ENCODE measurements at regions not wholly inside any gene's neighbourhood (a gene's known extent, or its start where the extent isn't known, plus 50 kb on each side); places are given as distances from the start of the nearest gene placed in this dataset.

DNA sequence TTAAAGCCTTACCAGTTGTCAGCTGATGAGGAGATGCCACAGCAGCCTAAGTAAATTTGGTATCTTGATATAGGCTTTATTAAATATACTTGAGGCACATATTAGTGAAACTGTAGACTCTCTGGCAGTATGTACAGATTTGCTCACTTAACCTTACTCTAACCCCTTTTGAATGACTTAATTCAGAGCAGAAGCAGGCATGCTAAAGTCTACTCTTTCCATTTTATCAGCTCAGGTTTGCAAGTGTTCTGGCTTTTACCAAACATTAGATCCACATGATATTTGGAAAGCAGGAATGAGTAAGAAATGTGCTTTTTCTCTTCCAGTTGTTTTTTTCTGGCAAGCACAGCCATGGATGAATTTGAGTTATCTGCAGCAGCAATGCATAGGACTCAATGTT lies 541.0 kb upstream of the PCDH9 start:
- TF ChIP-seq, protein P1, sequence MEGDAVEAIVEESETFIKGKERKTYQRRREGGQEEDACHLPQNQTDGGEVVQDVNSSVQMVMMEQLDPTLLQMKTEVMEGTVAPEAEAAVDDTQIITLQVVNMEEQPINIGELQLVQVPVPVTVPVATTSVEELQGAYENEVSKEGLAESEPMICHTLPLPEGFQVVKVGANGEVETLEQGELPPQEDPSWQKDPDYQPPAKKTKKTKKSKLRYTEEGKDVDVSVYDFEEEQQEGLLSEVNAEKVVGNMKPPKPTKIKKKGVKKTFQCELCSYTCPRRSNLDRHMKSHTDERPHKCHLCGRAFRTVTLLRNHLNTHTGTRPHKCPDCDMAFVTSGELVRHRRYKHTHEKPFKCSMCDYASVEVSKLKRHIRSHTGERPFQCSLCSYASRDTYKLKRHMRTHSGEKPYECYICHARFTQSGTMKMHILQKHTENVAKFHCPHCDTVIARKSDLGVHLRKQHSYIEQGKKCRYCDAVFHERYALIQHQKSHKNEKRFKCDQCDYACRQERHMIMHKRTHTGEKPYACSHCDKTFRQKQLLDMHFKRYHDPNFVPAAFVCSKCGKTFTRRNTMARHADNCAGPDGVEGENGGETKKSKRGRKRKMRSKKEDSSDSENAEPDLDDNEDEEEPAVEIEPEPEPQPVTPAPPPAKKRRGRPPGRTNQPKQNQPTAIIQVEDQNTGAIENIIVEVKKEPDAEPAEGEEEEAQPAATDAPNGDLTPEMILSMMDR (IDR thresholded peaks at IDR 0.05; ENCODE audit: low read depth, low read length): no peak

DNA sequence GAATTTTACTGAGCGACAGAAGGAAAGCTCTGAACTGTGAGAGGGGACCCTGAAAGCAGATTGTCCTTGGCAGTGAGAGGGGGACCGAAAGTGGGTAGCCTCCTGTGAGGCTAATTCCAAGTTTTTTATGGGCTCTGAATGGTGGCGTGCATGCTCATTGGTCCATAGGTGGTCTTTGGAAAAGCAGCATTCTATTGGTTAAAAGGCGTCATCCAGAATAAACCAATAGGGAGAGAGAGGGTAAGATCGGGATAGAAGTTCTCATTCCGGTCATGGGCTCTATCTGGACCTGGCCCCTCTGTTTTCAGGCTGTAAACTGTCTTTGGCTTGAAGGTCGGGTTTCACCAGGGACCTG lies 539.8 kb upstream of the PCDH9 start:
- no peak for DNase-seq (ENCODE audit: extremely low read depth, low read depth)
- TF ChIP-seq, protein P1 (IDR thresholded peaks at IDR 0.05; ENCODE audit: low read depth, low read length): no peak

More for the DNA sequence above, 541.0 kb upstream of the PCDH9 start:
- DNase-seq (ENCODE audit: extremely low read depth, low read depth): no peak

DNA sequence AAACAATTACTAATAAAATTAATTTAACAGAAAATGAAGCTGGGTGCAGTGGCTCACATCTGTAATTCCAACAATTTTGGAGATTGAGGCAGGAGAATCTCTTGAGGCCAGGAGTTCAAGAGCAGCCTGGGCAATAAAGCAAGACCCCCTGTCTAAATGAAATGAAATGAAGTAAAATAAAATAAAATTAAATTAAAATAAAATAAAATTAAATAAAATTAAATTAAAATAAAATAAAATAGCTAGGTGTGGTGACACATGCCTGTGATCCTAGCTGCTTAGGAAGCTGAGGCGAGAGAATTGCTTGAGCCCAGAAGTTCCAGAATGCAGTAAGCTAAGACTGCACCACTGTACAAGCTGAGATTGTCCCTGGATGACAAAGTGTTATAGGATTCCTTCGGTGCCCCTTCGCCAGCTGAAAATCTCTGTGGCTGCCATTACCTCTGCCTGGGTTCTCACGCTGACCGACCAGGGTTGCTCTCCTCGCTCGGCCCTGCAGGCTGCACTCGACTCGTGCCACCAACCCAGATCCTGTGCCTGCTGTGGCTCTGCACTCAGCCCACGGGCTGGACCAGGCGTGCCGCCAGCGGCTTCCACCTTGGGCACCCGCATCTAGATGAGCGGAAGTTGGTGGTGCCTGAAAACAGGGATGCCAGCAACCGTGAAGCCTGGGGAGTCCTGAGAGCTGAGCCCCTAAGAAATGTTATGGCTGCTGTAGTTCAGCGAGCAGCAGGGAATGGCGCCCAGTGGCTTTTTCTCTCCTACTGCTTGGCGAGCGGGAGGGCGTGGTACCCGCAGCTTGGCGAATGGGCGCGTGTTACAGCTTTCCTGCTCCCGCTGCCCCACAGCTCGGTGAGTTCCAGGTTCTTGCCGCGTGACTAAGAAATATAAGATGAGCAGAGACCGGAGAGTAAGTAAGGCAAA lies 539.2 kb upstream of the PCDH9 start:
- no peak for DNase-seq (ENCODE audit: extremely low read depth, low read depth)
- TF ChIP-seq, protein P1 (IDR thresholded peaks at IDR 0.05; ENCODE audit: low read depth, low read length): no peak

DNA sequence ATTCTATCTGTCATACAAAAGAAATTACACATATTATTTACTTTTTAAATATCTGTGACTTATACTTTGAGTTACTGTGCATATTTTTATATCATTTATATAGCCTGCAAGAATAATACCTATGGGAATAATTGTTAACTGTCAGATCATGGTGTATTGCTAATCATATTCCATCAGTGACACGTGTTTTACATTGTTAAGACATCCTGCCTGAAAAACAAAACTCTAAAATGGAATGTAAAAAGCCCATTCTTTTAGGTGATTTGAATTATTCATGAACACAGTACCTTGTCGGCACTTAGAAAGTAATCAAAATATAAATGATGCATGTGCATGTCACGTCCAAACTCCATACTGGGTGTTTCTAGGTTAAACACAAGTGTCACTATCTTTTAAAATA lies 533.8 kb upstream of the PCDH9 start:
- TF ChIP-seq, protein P1 (IDR thresholded peaks at IDR 0.05; ENCODE audit: low read depth, low read length): no peak
- DNase-seq (ENCODE audit: extremely low read depth, low read depth): no peak

DNA sequence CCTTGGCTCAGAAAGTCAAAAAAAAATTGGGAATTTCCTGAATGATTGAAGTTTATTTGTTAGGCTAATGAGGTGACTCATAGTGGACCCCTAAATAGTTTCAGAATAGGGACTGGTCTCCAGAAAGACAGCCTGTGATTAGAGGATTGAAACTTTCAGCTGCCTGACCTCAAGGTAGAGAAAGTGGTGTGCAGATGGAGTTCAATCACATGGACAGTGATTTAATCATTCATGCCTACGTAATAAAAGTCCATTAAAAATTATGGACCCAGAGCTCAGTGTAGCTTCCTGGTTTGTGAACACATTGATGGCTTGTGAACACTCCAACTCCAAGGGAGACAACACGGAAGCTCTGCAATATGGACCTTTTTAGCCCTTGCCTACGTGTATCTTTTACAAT lies 533.2 kb upstream of the PCDH9 start:
- TF ChIP-seq, protein P1 (IDR thresholded peaks at IDR 0.05; ENCODE audit: low read depth, low read length): no peak
- DNase-seq (ENCODE audit: extremely low read depth, low read depth): no peak

DNA sequence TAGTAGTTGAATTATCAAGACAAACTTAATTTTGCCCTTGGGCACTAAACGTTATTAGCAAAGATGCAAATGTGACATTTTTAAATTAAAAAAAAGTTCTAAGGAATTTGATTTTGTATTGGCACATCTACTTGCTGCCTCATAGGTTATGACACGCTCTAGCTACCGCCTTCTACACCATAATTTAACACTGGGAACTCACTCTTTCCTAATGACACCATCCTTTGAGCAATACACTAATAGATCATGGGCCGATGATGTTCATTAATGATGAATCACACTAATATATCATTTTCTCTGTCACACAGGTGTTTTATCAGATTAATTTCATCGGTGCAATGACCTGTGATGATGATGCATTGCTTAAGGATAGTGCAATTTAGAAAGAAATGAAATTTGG lies 528.8 kb upstream of the PCDH9 start:
- DNase-seq (ENCODE audit: extremely low read depth, low read depth): no peak
- TF ChIP-seq, protein P1 (IDR thresholded peaks at IDR 0.05; ENCODE audit: low read depth, low read length): no peak

DNA sequence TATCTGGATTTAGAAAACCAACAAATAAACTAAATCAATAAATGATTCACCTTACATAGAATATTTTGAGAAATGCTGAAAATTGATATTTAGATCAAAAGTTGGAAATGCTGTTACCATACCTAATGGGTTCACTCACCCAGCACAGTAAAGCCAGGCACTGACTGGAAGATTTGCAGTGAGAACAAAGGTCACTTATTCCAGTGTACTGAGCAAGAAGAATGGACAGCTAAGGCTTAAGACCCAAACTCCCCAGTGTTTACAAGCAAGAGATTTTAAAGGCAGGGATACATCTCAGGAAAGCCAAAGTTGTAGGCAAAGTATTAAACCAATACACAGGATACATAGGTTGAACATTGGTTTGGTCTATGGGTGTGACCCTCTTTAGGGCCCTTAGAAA lies 523.9 kb upstream of the PCDH9 start:
- TF ChIP-seq, protein P1 (IDR thresholded peaks at IDR 0.05; ENCODE audit: low read depth, low read length): no peak
- no peak for DNase-seq (ENCODE audit: extremely low read depth, low read depth)
